Liver (tissue), 8 donors: ENCODE measurements at regions not wholly inside any gene's neighbourhood (a gene's known extent, or its start where the extent isn't known, plus 50 kb on each side); places are given as distances from the start of the nearest gene placed in this dataset.

ENCODE experiments used
- DNase-seq: peaks from one replicate; pipeline ENCODE4 v3.0.0-alpha.2; 2017; ENCODE audit warnings: low spot score
- H3K27ac ChIP-seq, 2 donors: one replicate each; pipeline ENCODE4 v1.7.0; 2013; ENCODE audit warnings: inconsistent platforms in 2 of 2, low read length in 2 of 2, control low read depth in 1 of 2, low read depth in 1 of 2, mild to moderate bottlenecking in 1 of 2
- H3K27me3 ChIP-seq, 4 donors: one replicate each; pipeline versions ENCODE4 v1.6.1 to v1.7.0; 2013; ENCODE audit warnings: low read length in 3 of 4, inconsistent platforms in 1 of 4, mild to moderate bottlenecking in 1 of 4, moderate library complexity in 1 of 4; ENCODE audit not compliant: control insufficient read depth in 4 of 4, insufficient read depth in 4 of 4
- H3K36me3 ChIP-seq, 4 donors: one replicate each; pipeline versions ENCODE4 v1.6.1 to v1.7.0; 2013; ENCODE audit warnings: low read length in 3 of 4, mild to moderate bottlenecking in 3 of 4, low read depth in 1 of 4, moderate library complexity in 1 of 4; ENCODE audit not compliant: control insufficient read depth in 4 of 4, insufficient read depth in 3 of 4
- H3K4me1 ChIP-seq, 4 donors: one replicate each; pipeline versions ENCODE4 v1.6.1 to v1.7.0; 2013; ENCODE audit warnings: low read length in 3 of 4, mild to moderate bottlenecking in 3 of 4, moderate library complexity in 1 of 4; ENCODE audit not compliant: control insufficient read depth in 4 of 4, insufficient read depth in 4 of 4
- H3K4me3 ChIP-seq, 3 donors: one replicate each; pipeline versions ENCODE4 v1.6.1 to v1.7.0; 2013; ENCODE audit warnings: low read length in 3 of 3, control low read depth in 1 of 3, low read depth in 1 of 3, mild to moderate bottlenecking in 1 of 3
- H3K9ac ChIP-seq, 2 donors: one replicate each; pipeline ENCODE4 v1.7.0; 2013; ENCODE audit warnings: low read length in 2 of 2, mild to moderate bottlenecking in 2 of 2, moderate library complexity in 2 of 2, control low read depth in 1 of 2, low read depth in 1 of 2
- H3K9me3 ChIP-seq, 4 donors: one replicate each; pipeline versions ENCODE4 v1.6.1 to v1.7.0; 2013; ENCODE audit warnings: low read length in 3 of 4; ENCODE audit not compliant: control insufficient read depth in 4 of 4
- ATF3 ChIP-seq: IDR thresholded peaks from 2 replicates; pipeline ENCODE4 v1.6.1; 2016; ENCODE audit warnings: antibody characterized with exemption
- CTCF ChIP-seq: fragments of 150-350 bp; IDR thresholded peaks from 2 replicates; pipeline ENCODE4 v1.5.1; 2017; ENCODE audit warnings: improper control_type of control experiment, low read depth, low read length; ENCODE audit not compliant: missing input control
- EGR1 ChIP-seq, 2 donors: IDR thresholded peaks; 2 replicates each; pipeline ENCODE4 v1.6.1; 2016 to 2018; ENCODE audit warnings: antibody characterized with exemption in 2 of 2, low read depth in 2 of 2
- FOXA1 ChIP-seq: IDR thresholded peaks from 2 replicates; pipeline ENCODE4 v1.6.1; 2016; ENCODE audit warnings: antibody characterized with exemption
- FOXA2 ChIP-seq: IDR thresholded peaks from 2 replicates; pipeline ENCODE4 v1.6.1; 2016; ENCODE audit warnings: antibody characterized with exemption
- GABPA ChIP-seq, 2 donors: IDR thresholded peaks in 1 of 2; conservative IDR thresholded peaks in 1 of 2; 2 replicates each; pipeline ENCODE4 v1.6.1; 2016; ENCODE audit warnings: antibody characterized with exemption in 2 of 2, mild to moderate bottlenecking in 1 of 2, moderate library complexity in 1 of 2
- HNF4A ChIP-seq, 2 donors: conservative IDR thresholded peaks; 2 replicates each; pipeline ENCODE4 v1.6.1; 2016; ENCODE audit warnings: antibody characterized with exemption in 2 of 2, mild to moderate bottlenecking in 2 of 2
- HNF4G ChIP-seq: IDR thresholded peaks from 2 replicates; pipeline ENCODE4 v1.6.1; 2016; ENCODE audit warnings: antibody characterized with exemption
- JUND ChIP-seq, 2 donors: IDR thresholded peaks; 2 replicates each; pipeline ENCODE4 v1.6.1; 2016; ENCODE audit warnings: antibody characterized with exemption in 2 of 2
- MAX ChIP-seq: IDR thresholded peaks from 2 replicates; pipeline ENCODE4 v1.6.1; 2016; ENCODE audit warnings: antibody characterized with exemption
- NR2F2 ChIP-seq: IDR thresholded peaks from 2 replicates; pipeline ENCODE4 v1.6.1; 2016; ENCODE audit warnings: antibody characterized with exemption
- RAD21 ChIP-seq, 2 donors: IDR thresholded peaks; 2 replicates each; pipeline ENCODE4 v1.6.1; 2016; ENCODE audit warnings: antibody characterized with exemption in 2 of 2, mild to moderate bottlenecking in 2 of 2
- REST ChIP-seq: IDR thresholded peaks from 2 replicates; pipeline ENCODE4 v1.6.1; 2016; ENCODE audit warnings: antibody characterized with exemption, mild to moderate bottlenecking
- RXRA ChIP-seq, 2 donors: IDR thresholded peaks; 2 replicates each; pipeline ENCODE4 v1.6.1; 2017 to 2018; ENCODE audit warnings: antibody characterized with exemption in 2 of 2, mild to moderate bottlenecking in 1 of 2
- SP1 ChIP-seq: IDR thresholded peaks from 2 replicates; pipeline ENCODE4 v1.6.1; 2018; ENCODE audit warnings: antibody characterized with exemption, mild to moderate bottlenecking
- TAF1 ChIP-seq: conservative IDR thresholded peaks from 2 replicates; pipeline ENCODE4 v1.6.1; 2016; ENCODE audit warnings: antibody characterized with exemption, mild to moderate bottlenecking
- YY1 ChIP-seq: IDR thresholded peaks from 2 replicates; pipeline ENCODE4 v1.6.1; 2016; ENCODE audit warnings: antibody characterized with exemption, mild to moderate bottlenecking
- ZBTB33 ChIP-seq: IDR thresholded peaks from 2 replicates; pipeline ENCODE4 v1.6.1; 2016; ENCODE audit warnings: antibody characterized with exemption
- WGBS: extraction: QIAGEN DNeasy Blood & Tissue Kit; methylation state at CpG from one replicate; pipeline ENCODE4 v1.1.7; 2013; 5-methylcytosine and 5-hydroxymethylcytosine counted together
- donor health status: healthy.
- donor health status: healthy.
- donor health status: healthy.
- donor health status: healthy.
- donor health status: healthy.

- no peaks in the 10 kb centered on the region for H3K36me3 ChIP-seq
- DNase-seq, result no peak
- no peaks in the 10 kb centered on the region for H3K4me1 ChIP-seq
- no peaks in the 10 kb centered on the region for H3K27me3 ChIP-seq
- no peaks in the 10 kb centered on the region for H3K9me3 ChIP-seq
- H3K9ac ChIP-seq, result no peak overlapping the region
- WGBS, result 91% methylated on average over 3 of the region's 3 CpGs
- H3K27ac ChIP-seq, result no peak overlapping the region
- no peak for TF ChIP-seq SP1
- no peak for TF ChIP-seq HNF4G
- no peak for TF ChIP-seq REST
- no peak for TF ChIP-seq CTCF
- TF ChIP-seq JUND (IDR thresholded peaks at IDR 0.05), result no peak
- no peak for TF ChIP-seq HNF4A (conservative IDR thresholded peaks at IDR 0.05)
- TF ChIP-seq EGR1 (IDR thresholded peaks at IDR 0.05; ENCODE audit: low read depth in 2 of 2), result no peak
- no peak for TF ChIP-seq ATF3
- TF ChIP-seq YY1, result no peak
- TF ChIP-seq MAX, result no peak
- TF ChIP-seq FOXA1, result no peak
- TF ChIP-seq NR2F2, result no peak
- TF ChIP-seq ZBTB33, result no peak
- no peak for TF ChIP-seq RXRA (IDR thresholded peaks at IDR 0.05)
- no peak for TF ChIP-seq TAF1
- no peak for TF ChIP-seq RAD21 (IDR thresholded peaks at IDR 0.05)
- TF ChIP-seq FOXA2, result no peak
- no peak for TF ChIP-seq GABPA (IDR thresholded peaks at IDR 0.05 in 1 of 2, conservative IDR thresholded peaks at IDR 0.05 in 1 of 2)
- H3K4me3 ChIP-seq, result no peak overlapping the region
These were observed 553.4 kb downstream of the PLPP3 start for GRCh38 chr1:56025942-56026341.

- no peaks in the 10 kb centered on the region for H3K9me3 ChIP-seq
- no peak overlapping the region for H3K9ac ChIP-seq
- WGBS, result 94% methylated on average over 5 of the region's 5 CpGs
- no peaks in the 10 kb centered on the region for H3K4me1 ChIP-seq
- H3K36me3 ChIP-seq, result no peaks in the 10 kb centered on the region
- DNase-seq, result no peak
- no peak overlapping the region for H3K27ac ChIP-seq
- H3K27me3 ChIP-seq, result no peaks in the 10 kb centered on the region
- no peak overlapping the region for H3K4me3 ChIP-seq
- TF ChIP-seq CTCF, result no peak
- TF ChIP-seq ATF3, result no peak
- no peak for TF ChIP-seq REST
- TF ChIP-seq HNF4A (conservative IDR thresholded peaks at IDR 0.05), result no peak
These were observed 555.2 kb downstream of the PLPP3 start for GRCh38 chr1:56024155-56024554.
